RWPE1 (cell line): ENCODE measurements at regions not wholly inside any gene's neighbourhood (a gene's known extent, or its start where the extent isn't known, plus 50 kb on each side); places are given as distances from the start of the nearest gene placed in this dataset.
"Not testable (repeated sequence)": the region's sequence is repeated elsewhere in the genome, so short reads cannot be mapped to it uniquely, and the experiment has no call there.

Source experiments
- CTCF ChIA-PET: fragments of 350-600 bp; sonication (Branson Sonifier 250); formaldehyde crosslinking; extraction: SDS; loops from one replicate; lab custom pipeline; 2021; lab: Yijun Ruan, JAX
- POLR2A ChIA-PET: fragments of 400-600 bp; formaldehyde crosslinking; extraction: SDS; loops from one replicate; lab custom pipeline; 2020; ENCODE audit warnings: antibody characterized with exemption; ENCODE audit not compliant: low non-redundant PET; lab: Yijun Ruan, JAX
- DNase-seq: peaks from one replicate; pipeline ENCODE4 v3.0.0; 2012; ENCODE audit warnings: low spot score
- H3K27ac ChIP-seq: fragments of 450-650 bp; 2 replicates; pipeline ENCODE4 v1.5.1; 2017

- POLR2A ChIA-PET, DNase-seq, CTCF ChIA-PET, H3K27ac ChIP-seq: not testable (repeated sequence)
Observed at GRCh38 chr7:150060259-150061221, 186.8 kb downstream of the ATP6V0E2 start.

DNA sequence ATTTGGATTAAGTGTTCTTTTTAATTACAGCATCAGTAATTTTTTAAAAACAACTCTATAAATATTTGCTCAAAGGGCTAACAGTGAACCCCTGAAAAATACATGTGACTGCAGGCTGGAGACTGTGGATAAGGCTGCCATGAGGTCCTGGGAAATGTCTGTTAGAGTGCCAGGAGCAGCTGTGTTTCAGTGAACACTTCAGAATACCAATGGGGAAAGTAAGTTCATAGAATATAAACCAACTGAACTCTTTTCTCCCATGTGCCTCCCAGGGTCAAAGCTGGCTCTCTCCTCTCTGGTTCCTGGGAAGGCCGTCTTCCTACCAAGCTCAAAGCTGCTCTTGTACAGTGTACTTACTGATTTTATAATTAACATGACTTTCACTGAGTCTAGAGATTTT lies 189.4 kb downstream of the ATP6V0E2 start:
- CTCF ChIA-PET = not testable (repeated sequence)

GRCh38 chr7:150069555-150070313 lies 196.0 kb downstream of the ATP6V0E2 start:
- POLR2A ChIA-PET, DNase-seq: not testable (repeated sequence)

More for the DNA sequence above, 189.4 kb downstream of the ATP6V0E2 start:
- DNase-seq, POLR2A ChIA-PET, H3K27ac ChIP-seq: not testable (repeated sequence)

GRCh38 chr7:150077543-150077942 lies 203.8 kb downstream of the ATP6V0E2 start:
- CTCF ChIA-PET, POLR2A ChIA-PET, DNase-seq, H3K27ac ChIP-seq: not testable (repeated sequence)

More at GRCh38 chr7:150069555-150070313, 196.0 kb downstream of the ATP6V0E2 start:
- H3K27ac ChIP-seq, CTCF ChIA-PET: not testable (repeated sequence)

DNA sequence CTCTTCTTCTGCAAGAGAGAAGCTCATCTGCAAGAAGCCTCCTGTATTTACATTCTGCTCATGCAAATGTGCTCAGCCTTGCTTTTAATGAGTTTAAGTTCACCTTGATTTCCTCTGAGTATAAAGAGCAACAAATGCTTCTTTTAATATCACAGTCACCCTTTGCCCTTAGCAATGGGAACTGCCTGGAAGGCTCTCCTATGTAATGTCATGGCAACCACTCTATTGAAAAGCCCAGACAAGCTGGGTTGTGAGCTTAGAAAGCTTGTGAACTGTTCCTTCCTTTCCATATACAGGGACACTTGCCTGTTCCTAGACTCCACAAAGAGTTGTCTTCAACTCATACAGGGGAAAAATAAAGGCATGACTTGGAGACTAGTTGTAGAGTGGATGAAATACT lies 208.1 kb downstream of the ATP6V0E2 start:
- DNase-seq, POLR2A ChIA-PET, H3K27ac ChIP-seq, CTCF ChIA-PET: not testable (repeated sequence)

GRCh38 chr7:150084724-150085123 lies 211.0 kb downstream of the ATP6V0E2 start:
- POLR2A ChIA-PET, H3K27ac ChIP-seq, CTCF ChIA-PET, DNase-seq: not testable (repeated sequence)

DNA sequence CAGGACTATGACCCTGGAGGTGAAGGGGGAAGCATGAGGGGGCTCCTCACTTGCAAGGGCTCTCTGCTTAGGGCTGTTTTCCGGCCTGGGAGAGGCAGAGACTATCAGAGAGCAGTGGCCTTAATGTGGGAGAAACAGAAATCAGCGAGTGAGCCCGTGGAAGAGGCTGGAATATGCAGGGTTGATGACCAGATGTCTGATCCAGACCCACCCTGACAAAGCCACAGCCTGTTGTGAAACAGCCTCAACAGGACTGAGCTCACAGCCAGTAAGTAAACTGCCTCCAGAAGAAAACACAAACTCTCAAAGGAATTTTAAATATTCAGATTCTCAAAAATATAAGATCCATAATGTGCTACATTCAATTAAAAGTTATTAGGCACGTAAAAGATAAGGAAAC lies 213.7 kb downstream of the ATP6V0E2 start:
- DNase-seq, POLR2A ChIA-PET, H3K27ac ChIP-seq, CTCF ChIA-PET: not testable (repeated sequence)

- CTCF ChIA-PET, DNase-seq, H3K27ac ChIP-seq, POLR2A ChIA-PET: not testable (repeated sequence)
Observed at GRCh38 chr7:150089139-150089538, 215.4 kb downstream of the ATP6V0E2 start.

- CTCF ChIA-PET, DNase-seq, POLR2A ChIA-PET: not testable (repeated sequence)
Observed at GRCh38 chr7:150090776-150091175, 217.0 kb downstream of the ATP6V0E2 start.

DNA sequence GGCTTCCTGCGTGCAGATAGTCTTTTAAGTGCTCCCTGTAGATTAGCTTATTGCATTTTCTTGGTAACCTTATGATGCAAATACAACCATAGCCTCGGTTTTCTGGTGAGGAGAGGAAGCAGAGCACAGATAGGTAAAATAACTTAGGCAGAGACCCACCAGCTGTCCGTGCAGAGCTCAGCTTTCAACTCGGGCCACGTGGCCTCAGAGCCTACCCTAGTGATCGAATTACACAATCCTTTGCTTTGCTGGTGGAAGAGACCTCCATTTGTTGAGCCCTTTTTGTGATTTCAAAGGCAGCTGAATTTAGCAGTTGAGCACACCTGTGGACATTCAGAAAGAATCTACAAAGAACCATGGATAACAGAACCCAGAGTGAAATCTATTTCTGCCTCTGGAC lies 220.1 kb downstream of the ATP6V0E2 start:
- H3K27ac ChIP-seq, CTCF ChIA-PET, DNase-seq: not testable (repeated sequence)

More at GRCh38 chr7:150090776-150091175, 217.0 kb downstream of the ATP6V0E2 start:
- not testable (repeated sequence) for H3K27ac ChIP-seq

GRCh38 chr7:150096213-150096994 lies 222.6 kb downstream of the ATP6V0E2 start:
- H3K27ac ChIP-seq, POLR2A ChIA-PET, DNase-seq, CTCF ChIA-PET: not testable (repeated sequence)

More for the DNA sequence above, 220.1 kb downstream of the ATP6V0E2 start:
- POLR2A ChIA-PET = not testable (repeated sequence)

- H3K27ac ChIP-seq, CTCF ChIA-PET, POLR2A ChIA-PET, DNase-seq: not testable (repeated sequence)
Observed at GRCh38 chr7:150098592-150098991, 224.6 kb upstream of the LRRC61 start.

GRCh38 chr7:150101282-150101681 lies 221.9 kb upstream of the LRRC61 start:
- CTCF ChIA-PET, POLR2A ChIA-PET, DNase-seq, H3K27ac ChIP-seq: not testable (repeated sequence)

GRCh38 chr7:150107283-150107682 lies 215.9 kb upstream of the LRRC61 start:
- H3K27ac ChIP-seq, DNase-seq, CTCF ChIA-PET, POLR2A ChIA-PET: not testable (repeated sequence)

DNA sequence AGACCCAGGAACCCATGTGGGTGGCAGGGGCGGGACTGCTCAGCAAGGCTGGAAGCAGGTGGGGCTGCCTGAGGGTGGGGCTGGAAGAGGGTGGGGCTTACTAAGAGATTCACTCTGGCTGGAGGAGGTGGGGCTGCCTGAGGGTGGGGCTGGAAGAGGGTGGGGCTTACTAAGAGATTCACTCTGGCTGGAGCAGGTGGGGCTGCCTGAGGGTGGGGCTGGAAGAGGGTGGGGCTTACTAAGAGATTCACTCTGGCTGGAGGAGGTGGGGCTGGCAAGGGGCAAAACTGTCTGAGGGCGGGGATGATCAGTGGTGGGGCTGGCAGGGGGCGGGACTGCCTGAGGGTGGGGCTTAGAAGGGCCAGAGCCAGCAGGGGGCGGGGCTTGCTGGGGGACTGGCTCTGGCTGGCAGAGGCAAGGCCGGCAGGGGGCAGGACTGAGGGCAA lies 212.8 kb upstream of the LRRC61 start:
- POLR2A ChIA-PET, H3K27ac ChIP-seq, DNase-seq, CTCF ChIA-PET: not testable (repeated sequence)

- DNase-seq, POLR2A ChIA-PET, CTCF ChIA-PET, H3K27ac ChIP-seq: not testable (repeated sequence)
Observed at GRCh38 chr7:150110882-150111281, 212.3 kb upstream of the LRRC61 start.
